OCI-LY3 (cell line): ENCODE measurements at regions not wholly inside any gene's neighbourhood (a gene's known extent, or its start where the extent isn't known, plus 50 kb on each side); places are given as distances from the start of the nearest gene placed in this dataset.

Experiments
- H2AFZ ChIP-seq: fragments of 200-600, 300-600 bp; shearing (Covaris generic); 2 replicates; pipeline ENCODE4 v1.6.0; 2014; ENCODE audit warnings: antibody characterized with exemption, low read depth, low read length
- H3K27ac ChIP-seq: fragments of 200-600, 300-600 bp; sonication (generic); 2 replicates; pipeline ENCODE4 v1.5.1; 2014; ENCODE audit warnings: mild to moderate bottlenecking, low read length, moderate library complexity, mixed read lengths
- H3K27me3 ChIP-seq: fragments of 200-600, 300-600 bp; sonication (generic); 2 replicates; pipeline ENCODE4 v1.6.1; 2014; ENCODE audit warnings: low read depth, low read length, mixed read lengths
- H3K36me3 ChIP-seq: fragments of 200-600, 300-600 bp; sonication (generic); replicated peaks from 2 replicates; pipeline ENCODE3; 2014; ENCODE audit warnings: low read depth, low read length, mixed read lengths
- H3K4me1 ChIP-seq: fragments of 300-600, 200-600 bp; sonication (generic); 2 replicates; pipeline ENCODE4 v1.6.1; 2014; ENCODE audit warnings: low read length, mixed read lengths
- H3K4me2 ChIP-seq: fragments of 200-600, 300-600 bp; sonication (generic); 2 replicates; pipeline ENCODE4 v1.6.1; 2014; ENCODE audit warnings: low read length, mixed read lengths
- H3K4me3 ChIP-seq: fragments of 300-600, 200-600 bp; sonication (generic); 2 replicates; pipeline ENCODE4 v1.5.1; 2014; ENCODE audit warnings: antibody characterized with exemption, mild to moderate bottlenecking, low read length, moderate library complexity
- H3K79me2 ChIP-seq: fragments of 300-600, 200-600 bp; shearing (Covaris generic); 2 replicates; pipeline ENCODE4 v1.6.1; 2014; ENCODE audit warnings: mild to moderate bottlenecking, low read length, mixed read lengths
- H3K9ac ChIP-seq: fragments of 300-600, 200-600 bp; shearing (Covaris generic); 2 replicates; pipeline ENCODE4 v1.6.0; 2014; ENCODE audit warnings: mild to moderate bottlenecking, low read length, moderate library complexity
- H3K9me3 ChIP-seq: fragments of 200-600, 300-600 bp; shearing (Covaris generic); 2 replicates; pipeline ENCODE4 v1.6.1; 2014; ENCODE audit warnings: low read length, mixed read lengths; ENCODE audit not compliant: insufficient read depth
- H4K20me1 ChIP-seq: fragments of 200-600, 300-600 bp; sonication (generic); 2 replicates; pipeline ENCODE4 v1.6.1; 2016; ENCODE audit warnings: low read length, mixed read lengths; ENCODE audit not compliant: insufficient read depth
- EZH2phosphoT487 ChIP-seq: fragments of 200-600 bp; shearing (Covaris generic); IDR thresholded peaks from 2 replicates; pipeline ENCODE4 v1.6.1; 2018; ENCODE audit warnings: antibody characterized with exemption, mixed run types, low read depth
- TF ChIP-seq, protein P1 (sequence below): fragments of 200-600, 300-600 bp; sonication (generic); IDR thresholded peaks from 2 replicates; pipeline ENCODE4 v1.5.1; 2014; ENCODE audit warnings: antibody characterized with exemption, low read length, low read depth

DNA sequence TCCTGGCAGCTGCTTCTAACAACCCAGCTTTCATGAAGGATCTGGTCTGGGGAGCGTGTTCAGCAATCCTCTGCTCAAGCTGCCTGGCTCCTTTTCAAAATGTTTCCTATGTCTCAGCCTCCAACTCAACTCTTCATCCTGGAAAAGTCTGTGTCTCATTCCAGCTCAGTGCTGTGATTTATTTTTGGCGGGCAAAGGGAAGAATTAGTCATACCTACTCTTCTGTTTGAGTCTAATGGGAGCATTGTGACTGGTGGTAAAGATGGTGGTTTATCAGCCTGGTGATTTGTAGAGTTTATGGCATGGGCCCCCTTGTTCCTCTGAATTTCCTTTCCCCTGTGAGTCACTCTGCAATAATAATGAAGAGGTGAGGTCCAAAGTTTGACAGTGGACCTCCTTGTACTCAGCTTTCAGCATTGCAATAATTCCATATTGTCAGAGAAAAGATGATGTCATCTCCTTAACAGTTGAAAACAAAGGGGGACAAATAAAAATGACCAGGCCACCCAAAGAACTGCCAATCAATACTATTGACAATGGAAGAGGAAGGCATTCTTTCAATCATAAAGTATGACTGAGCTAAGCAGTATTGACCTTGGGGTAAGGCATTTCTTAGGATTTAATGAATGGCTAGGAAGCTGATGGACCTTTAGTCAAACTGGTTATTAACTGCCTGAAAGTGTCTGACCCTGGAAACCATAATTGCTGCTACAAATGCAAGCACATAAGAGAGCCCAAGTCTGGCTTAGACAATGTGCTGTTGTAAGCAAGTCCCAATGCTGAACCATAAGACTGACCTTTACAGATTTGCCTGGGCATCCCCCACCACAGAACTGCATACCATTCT is 204.7 kb upstream of the MCTP2 start:
- no peaks in the 10 kb centered on the region for H3K36me3 ChIP-seq
- no peak overlapping the region for H3K4me2 ChIP-seq
- H3K79me2 ChIP-seq: no peaks in the 10 kb centered on the region
- no peaks in the 10 kb centered on the region for H3K4me1 ChIP-seq
- TF ChIP-seq, protein P1, sequence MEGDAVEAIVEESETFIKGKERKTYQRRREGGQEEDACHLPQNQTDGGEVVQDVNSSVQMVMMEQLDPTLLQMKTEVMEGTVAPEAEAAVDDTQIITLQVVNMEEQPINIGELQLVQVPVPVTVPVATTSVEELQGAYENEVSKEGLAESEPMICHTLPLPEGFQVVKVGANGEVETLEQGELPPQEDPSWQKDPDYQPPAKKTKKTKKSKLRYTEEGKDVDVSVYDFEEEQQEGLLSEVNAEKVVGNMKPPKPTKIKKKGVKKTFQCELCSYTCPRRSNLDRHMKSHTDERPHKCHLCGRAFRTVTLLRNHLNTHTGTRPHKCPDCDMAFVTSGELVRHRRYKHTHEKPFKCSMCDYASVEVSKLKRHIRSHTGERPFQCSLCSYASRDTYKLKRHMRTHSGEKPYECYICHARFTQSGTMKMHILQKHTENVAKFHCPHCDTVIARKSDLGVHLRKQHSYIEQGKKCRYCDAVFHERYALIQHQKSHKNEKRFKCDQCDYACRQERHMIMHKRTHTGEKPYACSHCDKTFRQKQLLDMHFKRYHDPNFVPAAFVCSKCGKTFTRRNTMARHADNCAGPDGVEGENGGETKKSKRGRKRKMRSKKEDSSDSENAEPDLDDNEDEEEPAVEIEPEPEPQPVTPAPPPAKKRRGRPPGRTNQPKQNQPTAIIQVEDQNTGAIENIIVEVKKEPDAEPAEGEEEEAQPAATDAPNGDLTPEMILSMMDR: no peak
- no peak for TF ChIP-seq EZH2phosphoT487
- H3K27me3 ChIP-seq: peaks cover 11% of the 10 kb centered on the region; the same call in 1 of the 2 replicates
- no peaks in the 10 kb centered on the region for H3K9me3 ChIP-seq
- H4K20me1 ChIP-seq: no peaks in the 10 kb centered on the region
- no peak overlapping the region for H2AFZ ChIP-seq
- no peak overlapping the region for H3K27ac ChIP-seq
- H3K9ac ChIP-seq: no peak overlapping the region
- H3K4me3 ChIP-seq: no peak overlapping the region

DNA sequence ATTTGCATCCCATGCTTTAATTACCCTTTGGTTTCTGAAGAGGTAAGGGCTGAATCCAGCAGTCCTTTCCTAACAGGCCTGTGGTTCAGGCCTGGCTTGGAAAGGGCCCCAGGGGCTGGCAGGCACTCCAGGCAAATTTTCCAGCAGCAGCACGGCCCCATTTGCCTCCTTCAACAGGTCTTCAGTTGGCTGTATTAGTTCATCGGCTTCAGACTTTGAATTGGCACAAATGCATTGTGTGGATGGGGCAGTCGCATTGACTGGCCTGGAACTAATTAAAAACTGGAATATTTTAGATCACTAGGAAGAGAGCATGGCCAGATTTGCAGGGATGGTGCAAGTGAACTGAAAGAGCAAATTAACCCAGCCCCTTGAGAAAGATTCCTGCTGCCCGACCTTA is 207.8 kb upstream of the MCTP2 start:
- H3K9me3 ChIP-seq: no peaks in the 10 kb centered on the region
- no peaks in the 10 kb centered on the region for H3K79me2 ChIP-seq
- H3K27me3 ChIP-seq: no peaks in the 10 kb centered on the region; the same call in 1 of the 2 replicates
- no peak overlapping the region for H3K9ac ChIP-seq
- no peaks in the 10 kb centered on the region for H3K4me1 ChIP-seq
- no peak for TF ChIP-seq EZH2phosphoT487
- TF ChIP-seq, protein P1: no peak
- H4K20me1 ChIP-seq: no peaks in the 10 kb centered on the region
- no peak overlapping the region for H3K4me2 ChIP-seq
- no peak overlapping the region for H2AFZ ChIP-seq
- H3K27ac ChIP-seq: no peak overlapping the region
- no peak overlapping the region for H3K4me3 ChIP-seq
- H3K36me3 ChIP-seq: no peaks in the 10 kb centered on the region

DNA sequence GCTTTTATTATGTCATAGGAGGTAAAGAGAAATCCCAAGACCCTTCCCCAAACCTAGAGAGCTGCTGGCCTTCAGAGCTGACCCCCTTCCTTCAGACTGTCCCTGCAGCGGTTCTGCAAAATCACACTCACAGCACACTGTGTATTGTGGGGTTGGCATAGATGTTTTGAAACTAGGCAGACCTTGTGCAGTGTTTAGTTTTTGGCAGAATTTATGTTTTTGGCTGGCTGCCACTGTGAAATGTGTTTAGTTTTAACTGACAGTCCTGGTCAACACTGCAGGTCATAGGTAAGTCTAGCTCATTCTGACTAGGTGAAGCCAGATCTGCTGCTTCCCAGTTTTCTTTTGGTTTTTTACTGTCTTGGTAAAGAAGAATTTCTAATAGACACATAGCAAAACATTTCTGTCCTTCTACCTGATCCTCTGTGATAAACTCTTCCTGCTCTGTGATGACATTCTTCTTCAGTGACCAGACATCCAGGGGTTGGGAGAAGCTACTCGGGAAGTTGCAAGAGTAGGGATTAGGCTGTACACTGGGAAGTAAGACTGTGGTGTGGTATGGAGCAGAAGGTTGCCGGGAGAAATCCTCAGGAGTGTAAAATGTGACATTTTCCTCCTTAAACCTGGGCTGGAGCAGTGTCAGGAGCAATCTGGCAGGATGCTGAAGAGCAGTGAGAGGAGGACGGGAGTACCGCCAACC is 209.6 kb upstream of the MCTP2 start:
- no peaks in the 10 kb centered on the region for H4K20me1 ChIP-seq
- H3K36me3 ChIP-seq: no peaks in the 10 kb centered on the region
- H3K4me2 ChIP-seq: no peak overlapping the region
- H3K4me3 ChIP-seq: no peak overlapping the region
- TF ChIP-seq, protein P1: no peak
- no peak for TF ChIP-seq EZH2phosphoT487
- H3K9me3 ChIP-seq: no peaks in the 10 kb centered on the region
- H3K27me3 ChIP-seq: no peaks in the 10 kb centered on the region; the same call in 1 of the 2 replicates
- no peak overlapping the region for H3K27ac ChIP-seq
- no peaks in the 10 kb centered on the region for H3K4me1 ChIP-seq
- H3K79me2 ChIP-seq: no peaks in the 10 kb centered on the region
- no peak overlapping the region for H3K9ac ChIP-seq
- no peak overlapping the region for H2AFZ ChIP-seq

DNA sequence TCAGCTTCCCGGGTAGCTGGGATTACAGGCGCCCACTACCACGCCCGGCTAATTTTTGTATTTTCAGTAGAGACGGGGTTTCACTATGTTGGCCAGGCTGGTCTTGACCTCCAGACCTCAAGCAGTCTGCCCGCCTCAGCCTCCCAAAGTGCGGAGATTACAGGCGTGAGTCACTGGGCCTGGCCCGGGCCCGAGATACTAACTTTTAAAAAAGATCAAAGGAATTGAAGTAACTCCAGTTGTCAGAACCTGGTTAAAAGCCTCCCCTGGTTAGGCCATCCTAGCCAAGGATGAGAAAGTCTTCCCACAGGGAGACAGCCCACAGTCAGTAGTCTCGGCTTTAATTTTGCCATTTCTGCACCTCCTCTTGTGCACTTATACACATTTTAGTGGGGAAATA is 212.3 kb upstream of the MCTP2 start:
- H3K79me2 ChIP-seq: no peaks in the 10 kb centered on the region
- H3K36me3 ChIP-seq: no peaks in the 10 kb centered on the region
- no peak overlapping the region for H2AFZ ChIP-seq
- TF ChIP-seq EZH2phosphoT487: no peak
- TF ChIP-seq, protein P1: no peak
- no peaks in the 10 kb centered on the region for H3K9me3 ChIP-seq
- H3K27ac ChIP-seq: no peak overlapping the region
- H3K9ac ChIP-seq: no peak overlapping the region
- H3K4me3 ChIP-seq: no peak overlapping the region
- no peak overlapping the region for H3K4me2 ChIP-seq
- no peaks in the 10 kb centered on the region for H4K20me1 ChIP-seq
- H3K4me1 ChIP-seq: no peaks in the 10 kb centered on the region
- H3K27me3 ChIP-seq: no peaks in the 10 kb centered on the region; the same call in 1 of the 2 replicates
